SK-N-SH treated with all-trans-retinoic acid at 6 μM for 48 hours (cell line): ENCODE measurements at regions not wholly inside any gene's neighbourhood (a gene's known extent, or its start where the extent isn't known, plus 50 kb on each side); places are given as distances from the start of the nearest gene placed in this dataset.

Source experiments
- ATAC-seq: fragments of 200-7000 bp; cut with Tn5 transposase; 3 replicates; pipeline ENCODE4 v1.9.1; 2020; ENCODE audit warnings: mild to moderate bottlenecking, moderate library complexity
- ARNTL ChIP-seq: fragments of 450-650 bp; formaldehyde crosslinking; IDR thresholded peaks from 2 replicates; pipeline ENCODE4 v1.5.0; 2020; ENCODE audit warnings: low read depth, mild to moderate bottlenecking, moderate library complexity, borderline replicate concordance
- BACH2 ChIP-seq: fragments of 250-450 bp; sonication (Bioruptor Pico); IDR thresholded peaks from 2 replicates; pipeline ENCODE4 v1.9.0; 2021; ENCODE audit warnings: mild to moderate bottlenecking, borderline replicate concordance
- CSDC2 ChIP-seq: fragments of 250-450 bp; sonication (Bioruptor Pico); IDR thresholded peaks from 2 replicates; pipeline ENCODE4 v1.5.0; 2020; ENCODE audit warnings: mild to moderate bottlenecking, moderate library complexity
- ESRRG ChIP-seq: fragments of 250-450 bp; sonication (Bioruptor Pico); IDR thresholded peaks from 2 replicates; pipeline ENCODE4 v1.6.1; 2021; ENCODE audit warnings: mild to moderate bottlenecking
- GLIS3 ChIP-seq: fragments of 250-450 bp; sonication (Bioruptor Pico); IDR thresholded peaks from 2 replicates; pipeline ENCODE4 v1.5.0; 2020; ENCODE audit warnings: mild to moderate bottlenecking, moderate library complexity
- ISL1 ChIP-seq: fragments of 250-450 bp; sonication (Bioruptor Pico); IDR thresholded peaks from 2 replicates; pipeline ENCODE4 v2.1.2; 2022; ENCODE audit warnings: mild to moderate bottlenecking, moderate library complexity
- OSR1 ChIP-seq: fragments of 250-450 bp; sonication (Bioruptor Pico); IDR thresholded peaks from 2 replicates; pipeline ENCODE4 v1.8.0; 2022; ENCODE audit warnings: moderate library complexity, mild to moderate bottlenecking, inconsistent platforms
- RARB ChIP-seq: fragments of 250-450 bp; sonication (Bioruptor Pico); IDR thresholded peaks from 2 replicates; pipeline ENCODE4 v1.8.0; 2021; ENCODE audit warnings: mild to moderate bottlenecking, moderate library complexity
- SNAI2 ChIP-seq: fragments of 250-450 bp; sonication (Bioruptor Pico); IDR thresholded peaks from 2 replicates; pipeline ENCODE4 v1.5.0; 2020; ENCODE audit warnings: mild to moderate bottlenecking, moderate library complexity
- TCF4 ChIP-seq: fragments of 250-450 bp; sonication (Bioruptor Pico); IDR thresholded peaks from 2 replicates; pipeline ENCODE4 v1.8.0; 2021; ENCODE audit warnings: mild to moderate bottlenecking, moderate library complexity, borderline replicate concordance
- TOX ChIP-seq: fragments of 250-450 bp; sonication (Bioruptor Pico); IDR thresholded peaks from 2 replicates; pipeline ENCODE4 v1.8.0; 2021; ENCODE audit warnings: mild to moderate bottlenecking, moderate library complexity, borderline replicate concordance
- ZFP3 ChIP-seq: fragments of 250-450 bp; sonication (Bioruptor Pico); IDR thresholded peaks from 2 replicates; pipeline ENCODE4 v1.5.0; 2020; ENCODE audit warnings: mild to moderate bottlenecking, moderate library complexity
- ZFP30 ChIP-seq: fragments of 450-650 bp; formaldehyde crosslinking; IDR thresholded peaks from 2 replicates; pipeline ENCODE4 v1.5.0; 2022; ENCODE audit warnings: mild to moderate bottlenecking, moderate library complexity
- ZNF565 ChIP-seq: fragments of 450-650 bp; formaldehyde crosslinking; conservative IDR thresholded peaks from 2 replicates; pipeline ENCODE4 v1.5.0; 2020; ENCODE audit warnings: low read depth, mild to moderate bottlenecking, moderate library complexity
- ZNF70 ChIP-seq: fragments of 450-650 bp; formaldehyde crosslinking; IDR thresholded peaks from 2 replicates; pipeline ENCODE4 v1.5.0; 2020; ENCODE audit warnings: mild to moderate bottlenecking, moderate library complexity
- ZNF8 ChIP-seq: fragments of 450-650 bp; formaldehyde crosslinking; IDR thresholded peaks from 2 replicates; pipeline ENCODE4 v1.5.0; 2020; ENCODE audit warnings: mild to moderate bottlenecking, moderate library complexity
- TF ChIP-seq, protein P1 (sequence below): fragments of 250-450 bp; sonication (Bioruptor Pico); IDR thresholded peaks from 2 replicates; pipeline ENCODE4 v1.5.1; 2020; ENCODE audit warnings: low read depth, mild to moderate bottlenecking, moderate library complexity
- TF ChIP-seq, protein P2 (sequence below): fragments of 250-450 bp; sonication (Bioruptor Pico); IDR thresholded peaks from 2 replicates; pipeline ENCODE4 v1.5.0; 2020; ENCODE audit warnings: mild to moderate bottlenecking, moderate library complexity
- TF ChIP-seq, protein P3 (sequence below): fragments of 250-450 bp; sonication (Bioruptor Pico); IDR thresholded peaks from 2 replicates; pipeline ENCODE4 v1.8.0; 2020; ENCODE audit warnings: mild to moderate bottlenecking, moderate library complexity, borderline replicate concordance
- TF ChIP-seq, protein P4 (sequence below): fragments of 250-450 bp; sonication (Bioruptor Pico); IDR thresholded peaks from 2 replicates; pipeline ENCODE4 v1.5.1; 2021; ENCODE audit warnings: mild to moderate bottlenecking, moderate library complexity
- TF ChIP-seq, protein P5 (sequence below): fragments of 250-450 bp; sonication (Bioruptor Pico); IDR thresholded peaks from 2 replicates; pipeline ENCODE4 v1.8.0; 2021; ENCODE audit warnings: low read depth, mild to moderate bottlenecking, moderate library complexity, borderline replicate concordance

DNA sequence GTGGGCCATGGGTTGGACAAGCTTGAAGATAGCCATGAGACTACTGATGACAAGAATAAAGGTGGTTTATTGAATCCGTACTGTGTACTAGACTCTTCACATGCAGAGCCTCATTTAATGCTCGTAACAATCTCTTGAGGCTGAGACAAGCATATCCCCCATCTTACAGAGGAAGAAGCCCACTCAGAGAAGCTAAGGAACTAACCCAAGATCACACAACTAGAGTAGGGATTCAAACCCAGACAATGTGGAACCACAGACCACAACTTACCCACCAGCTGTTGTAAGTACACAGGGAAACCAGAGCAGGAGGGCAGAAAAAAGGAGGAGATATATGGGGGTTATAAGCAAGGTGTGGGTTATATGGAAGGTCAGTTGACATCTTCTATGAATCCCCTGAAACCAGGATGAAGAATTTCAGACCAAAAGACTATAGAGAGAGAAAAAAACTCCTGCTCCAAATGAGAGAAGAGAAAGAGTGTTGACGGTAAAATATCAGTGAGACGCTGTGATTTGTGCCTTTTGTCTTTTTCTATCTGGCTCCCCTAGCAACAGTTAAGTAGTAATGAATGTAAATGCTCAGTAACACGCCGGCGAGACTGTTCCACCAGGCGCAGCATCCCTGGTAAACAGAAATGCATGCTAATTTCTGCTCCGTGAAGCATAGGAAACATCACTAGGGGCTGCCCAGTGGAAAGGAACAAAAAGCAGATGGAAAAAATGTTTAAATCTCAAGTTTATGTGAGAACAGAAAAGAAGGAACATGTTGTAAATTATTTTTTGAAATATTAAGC is 80.1 kb upstream of the SLC22A16 start:
- ATAC-seq = no peak
- TF ChIP-seq, protein P1, sequence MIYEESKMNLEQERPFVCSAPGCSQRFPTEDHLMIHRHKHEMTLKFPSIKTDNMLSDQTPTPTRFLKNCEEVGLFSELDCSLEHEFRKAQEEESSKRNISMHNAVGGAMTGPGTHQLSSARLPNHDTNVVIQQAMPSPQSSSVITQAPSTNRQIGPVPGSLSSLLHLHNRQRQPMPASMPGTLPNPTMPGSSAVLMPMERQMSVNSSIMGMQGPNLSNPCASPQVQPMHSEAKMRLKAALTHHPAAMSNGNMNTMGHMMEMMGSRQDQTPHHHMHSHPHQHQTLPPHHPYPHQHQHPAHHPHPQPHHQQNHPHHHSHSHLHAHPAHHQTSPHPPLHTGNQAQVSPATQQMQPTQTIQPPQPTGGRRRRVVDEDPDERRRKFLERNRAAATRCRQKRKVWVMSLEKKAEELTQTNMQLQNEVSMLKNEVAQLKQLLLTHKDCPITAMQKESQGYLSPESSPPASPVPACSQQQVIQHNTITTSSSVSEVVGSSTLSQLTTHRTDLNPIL (CRISPR knock-in tag) = no peak
- TF ChIP-seq CSDC2 (CRISPR knock-in tag) = no peak
- TF ChIP-seq, protein P2, sequence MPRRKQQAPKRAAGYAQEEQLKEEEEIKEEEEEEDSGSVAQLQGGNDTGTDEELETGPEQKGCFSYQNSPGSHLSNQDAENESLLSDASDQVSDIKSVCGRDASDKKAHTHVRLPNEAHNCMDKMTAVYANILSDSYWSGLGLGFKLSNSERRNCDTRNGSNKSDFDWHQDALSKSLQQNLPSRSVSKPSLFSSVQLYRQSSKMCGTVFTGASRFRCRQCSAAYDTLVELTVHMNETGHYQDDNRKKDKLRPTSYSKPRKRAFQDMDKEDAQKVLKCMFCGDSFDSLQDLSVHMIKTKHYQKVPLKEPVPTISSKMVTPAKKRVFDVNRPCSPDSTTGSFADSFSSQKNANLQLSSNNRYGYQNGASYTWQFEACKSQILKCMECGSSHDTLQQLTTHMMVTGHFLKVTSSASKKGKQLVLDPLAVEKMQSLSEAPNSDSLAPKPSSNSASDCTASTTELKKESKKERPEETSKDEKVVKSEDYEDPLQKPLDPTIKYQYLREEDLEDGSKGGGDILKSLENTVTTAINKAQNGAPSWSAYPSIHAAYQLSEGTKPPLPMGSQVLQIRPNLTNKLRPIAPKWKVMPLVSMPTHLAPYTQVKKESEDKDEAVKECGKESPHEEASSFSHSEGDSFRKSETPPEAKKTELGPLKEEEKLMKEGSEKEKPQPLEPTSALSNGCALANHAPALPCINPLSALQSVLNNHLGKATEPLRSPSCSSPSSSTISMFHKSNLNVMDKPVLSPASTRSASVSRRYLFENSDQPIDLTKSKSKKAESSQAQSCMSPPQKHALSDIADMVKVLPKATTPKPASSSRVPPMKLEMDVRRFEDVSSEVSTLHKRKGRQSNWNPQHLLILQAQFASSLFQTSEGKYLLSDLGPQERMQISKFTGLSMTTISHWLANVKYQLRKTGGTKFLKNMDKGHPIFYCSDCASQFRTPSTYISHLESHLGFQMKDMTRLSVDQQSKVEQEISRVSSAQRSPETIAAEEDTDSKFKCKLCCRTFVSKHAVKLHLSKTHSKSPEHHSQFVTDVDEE = no peak
- no peak for TF ChIP-seq ISL1 (CRISPR knock-in tag)
- TF ChIP-seq BACH2 (CRISPR knock-in tag) = no peak
- no peak for TF ChIP-seq ARNTL (CRISPR knock-in tag)
- no peak for TF ChIP-seq GLIS3 (CRISPR knock-in tag)
- no peak for TF ChIP-seq TOX (CRISPR knock-in tag)
- no peak for TF ChIP-seq OSR1 (CRISPR knock-in tag)
- no peak for TF ChIP-seq ZNF8 (CRISPR knock-in tag)
- TF ChIP-seq RARB (CRISPR knock-in tag) = no peak
- TF ChIP-seq, protein P3, sequence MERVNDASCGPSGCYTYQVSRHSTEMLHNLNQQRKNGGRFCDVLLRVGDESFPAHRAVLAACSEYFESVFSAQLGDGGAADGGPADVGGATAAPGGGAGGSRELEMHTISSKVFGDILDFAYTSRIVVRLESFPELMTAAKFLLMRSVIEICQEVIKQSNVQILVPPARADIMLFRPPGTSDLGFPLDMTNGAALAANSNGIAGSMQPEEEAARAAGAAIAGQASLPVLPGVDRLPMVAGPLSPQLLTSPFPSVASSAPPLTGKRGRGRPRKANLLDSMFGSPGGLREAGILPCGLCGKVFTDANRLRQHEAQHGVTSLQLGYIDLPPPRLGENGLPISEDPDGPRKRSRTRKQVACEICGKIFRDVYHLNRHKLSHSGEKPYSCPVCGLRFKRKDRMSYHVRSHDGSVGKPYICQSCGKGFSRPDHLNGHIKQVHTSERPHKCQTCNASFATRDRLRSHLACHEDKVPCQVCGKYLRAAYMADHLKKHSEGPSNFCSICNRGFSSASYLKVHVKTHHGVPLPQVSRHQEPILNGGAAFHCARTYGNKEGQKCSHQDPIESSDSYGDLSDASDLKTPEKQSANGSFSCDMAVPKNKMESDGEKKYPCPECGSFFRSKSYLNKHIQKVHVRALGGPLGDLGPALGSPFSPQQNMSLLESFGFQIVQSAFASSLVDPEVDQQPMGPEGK (CRISPR knock-in tag) = no peak
- TF ChIP-seq ZFP30 = no peak
- TF ChIP-seq, protein P4, sequence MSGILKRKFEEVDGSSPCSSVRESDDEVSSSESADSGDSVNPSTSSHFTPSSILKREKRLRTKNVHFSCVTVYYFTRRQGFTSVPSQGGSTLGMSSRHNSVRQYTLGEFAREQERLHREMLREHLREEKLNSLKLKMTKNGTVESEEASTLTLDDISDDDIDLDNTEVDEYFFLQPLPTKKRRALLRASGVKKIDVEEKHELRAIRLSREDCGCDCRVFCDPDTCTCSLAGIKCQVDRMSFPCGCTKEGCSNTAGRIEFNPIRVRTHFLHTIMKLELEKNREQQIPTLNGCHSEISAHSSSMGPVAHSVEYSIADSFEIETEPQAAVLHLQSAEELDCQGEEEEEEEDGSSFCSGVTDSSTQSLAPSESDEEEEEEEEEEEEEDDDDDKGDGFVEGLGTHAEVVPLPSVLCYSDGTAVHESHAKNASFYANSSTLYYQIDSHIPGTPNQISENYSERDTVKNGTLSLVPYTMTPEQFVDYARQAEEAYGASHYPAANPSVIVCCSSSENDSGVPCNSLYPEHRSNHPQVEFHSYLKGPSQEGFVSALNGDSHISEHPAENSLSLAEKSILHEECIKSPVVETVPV (CRISPR knock-in tag) = no peak

DNA sequence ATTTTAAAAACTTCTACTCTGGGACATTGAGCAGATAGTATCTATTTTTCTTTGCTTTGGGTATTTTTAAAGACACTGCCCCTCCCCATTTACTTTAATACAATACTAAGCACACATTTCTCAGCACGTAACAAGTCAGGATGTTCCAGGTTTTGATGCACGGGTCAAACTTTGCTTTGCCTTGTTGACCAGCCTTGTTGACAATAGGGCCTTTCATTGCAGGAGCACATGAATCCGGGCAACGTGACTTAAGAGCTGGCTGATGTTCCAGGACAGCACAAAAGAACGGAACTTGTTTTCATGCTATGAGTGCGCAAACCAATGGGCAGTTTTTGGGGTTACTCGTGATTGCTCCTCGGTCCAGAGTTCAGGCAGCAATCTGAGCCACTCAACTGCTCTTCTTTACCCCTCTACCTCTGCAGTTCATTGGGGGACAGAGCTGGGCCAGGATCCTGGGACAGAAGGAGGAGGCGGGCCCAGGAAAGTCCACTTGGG is 78.6 kb upstream of the SLC22A16 start:
- ATAC-seq = no peak

DNA sequence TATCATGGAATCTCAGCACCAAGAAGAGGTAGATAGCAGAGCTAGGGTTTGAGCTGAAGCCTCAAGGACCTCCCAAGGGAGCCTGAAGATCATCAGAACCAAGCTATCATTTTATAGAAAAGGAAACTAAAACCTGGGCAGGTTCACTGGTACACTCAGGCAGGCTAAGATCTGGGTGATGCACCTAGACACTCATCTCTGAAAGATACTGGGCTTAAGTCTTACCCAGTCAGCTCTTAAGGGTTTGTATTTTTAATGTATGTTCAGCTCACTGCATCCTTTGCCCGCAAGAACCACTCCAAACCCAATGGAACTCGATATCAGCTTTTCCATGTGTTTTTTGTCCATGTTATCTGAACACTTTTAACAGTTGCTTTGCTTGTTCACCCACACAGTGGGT is 78.0 kb upstream of the SLC22A16 start:
- ATAC-seq = no peak
- TF ChIP-seq ZNF565 (CRISPR knock-in tag) (no peak), ISL1 (CRISPR knock-in tag) (no peak), BACH2 (CRISPR knock-in tag) (no peak), ZNF70 (CRISPR knock-in tag) (no peak), ARNTL (CRISPR knock-in tag) (no peak), ESRRG (CRISPR knock-in tag) (no peak), SNAI2 (CRISPR knock-in tag) (no peak), TCF4 (CRISPR knock-in tag) (no peak), CSDC2 (CRISPR knock-in tag) (no peak)
- TF ChIP-seq, protein P2 = no peak
- TF ChIP-seq, protein P1 (CRISPR knock-in tag) = no peak
- TF ChIP-seq, protein P5, sequence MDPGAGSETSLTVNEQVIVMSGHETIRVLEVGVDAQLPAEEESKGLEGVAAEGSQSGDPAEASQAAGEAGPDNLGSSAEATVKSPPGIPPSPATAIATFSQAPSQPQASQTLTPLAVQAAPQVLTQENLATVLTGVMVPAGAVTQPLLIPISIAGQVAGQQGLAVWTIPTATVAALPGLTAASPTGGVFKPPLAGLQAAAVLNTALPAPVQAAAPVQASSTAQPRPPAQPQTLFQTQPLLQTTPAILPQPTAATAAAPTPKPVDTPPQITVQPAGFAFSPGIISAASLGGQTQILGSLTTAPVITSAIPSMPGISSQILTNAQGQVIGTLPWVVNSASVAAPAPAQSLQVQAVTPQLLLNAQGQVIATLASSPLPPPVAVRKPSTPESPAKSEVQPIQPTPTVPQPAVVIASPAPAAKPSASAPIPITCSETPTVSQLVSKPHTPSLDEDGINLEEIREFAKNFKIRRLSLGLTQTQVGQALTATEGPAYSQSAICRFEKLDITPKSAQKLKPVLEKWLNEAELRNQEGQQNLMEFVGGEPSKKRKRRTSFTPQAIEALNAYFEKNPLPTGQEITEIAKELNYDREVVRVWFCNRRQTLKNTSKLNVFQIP = no peak

More for the DNA sequence above, 78.6 kb upstream of the SLC22A16 start:
- TF ChIP-seq ZFP3 (no peak), SNAI2 (CRISPR knock-in tag) (no peak), ZNF8 (CRISPR knock-in tag) (no peak)
- TF ChIP-seq, protein P1 (CRISPR knock-in tag) = no peak
